Testis (tissue), 2 donors: ENCODE measurements at regions not wholly inside any gene's neighbourhood (a gene's known extent, or its start where the extent isn't known, plus 50 kb on each side); places are given as distances from the start of the nearest gene placed in this dataset.

Experiments used
- CTCF ChIP-seq, 3 experiments: fragments of 450-650 bp in 2 of 3; fragments of 200-600 bp in 1 of 3; sonication (generic) in 1 of 3; IDR thresholded peaks; one replicate each; pipeline ENCODE4 v1.5.1; 2016 to 2019; ENCODE audit warnings: antibody characterized with exemption in 3 of 3, mild to moderate bottlenecking in 2 of 3, moderate library complexity in 1 of 3
- POLR2A ChIP-seq: fragments of 450-650 bp; IDR thresholded peaks from one replicate; pipeline ENCODE4 v1.6.1; 2017; ENCODE audit warnings: antibody characterized with exemption, mild to moderate bottlenecking, moderate library complexity

- TF ChIP-seq CTCF (IDR thresholded peaks at IDR 0.05) (no peak), POLR2A (no peak)
These were observed 402.9 kb upstream of the PDE3A start for GRCh38 chr12:19965196-19966038.
